IPS-15b (cell line): ENCODE measurements at regions not wholly inside any gene's neighbourhood (a gene's known extent, or its start where the extent isn't known, plus 50 kb on each side); places are given as distances from the start of the nearest gene placed in this dataset.

Source experiments
- H3K27me3 ChIP-seq: one replicate; pipeline ENCODE4 v1.6.1; 2013; ENCODE audit warnings: low read length; ENCODE audit not compliant: control insufficient read depth, insufficient read depth
- H3K36me3 ChIP-seq: one replicate; pipeline ENCODE4 v1.6.1; 2013; ENCODE audit warnings: low read length; ENCODE audit not compliant: control insufficient read depth, insufficient read depth
- H3K4me1 ChIP-seq: one replicate; pipeline ENCODE4 v1.6.1; 2013; ENCODE audit warnings: mild to moderate bottlenecking, low read length; ENCODE audit not compliant: control insufficient read depth, insufficient read depth
- H3K4me3 ChIP-seq: one replicate; pipeline ENCODE4 v1.5.1; 2013; ENCODE audit warnings: low read depth, low read length
- H3K9ac ChIP-seq: one replicate; pipeline ENCODE4 v1.6.1; 2013; ENCODE audit warnings: low read depth, mild to moderate bottlenecking, low read length
- H3K9me3 ChIP-seq: one replicate; pipeline ENCODE4 v1.6.1; 2013; ENCODE audit warnings: mild to moderate bottlenecking, low read length; ENCODE audit not compliant: control insufficient read depth, insufficient read depth

DNA sequence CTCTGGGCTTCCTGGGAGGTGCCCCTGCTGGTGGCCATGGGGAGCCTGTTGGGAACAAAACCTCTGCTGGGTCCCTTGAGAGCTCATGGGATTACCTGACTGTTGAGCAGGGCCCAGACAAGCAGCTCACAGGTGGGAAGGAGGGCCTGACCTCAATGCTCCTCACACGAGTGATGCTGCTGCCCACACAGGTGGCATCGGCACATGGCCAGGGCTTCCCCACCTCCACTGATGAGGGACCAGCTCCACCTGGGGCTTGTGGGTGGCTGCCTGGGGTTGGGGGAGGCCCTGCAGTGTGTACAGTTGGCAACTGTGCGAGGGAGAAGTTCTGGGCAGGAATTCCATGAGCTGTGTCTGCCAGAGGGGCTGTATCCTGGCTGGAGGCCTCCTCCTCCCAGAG is 87.8 kb upstream of the NLRP1 start:
- H3K36me3 ChIP-seq, result no peaks in the 10 kb centered on the region
- H3K4me3 ChIP-seq, result no peak overlapping the region
- H3K9ac ChIP-seq, result no peak overlapping the region
- no peaks in the 10 kb centered on the region for H3K4me1 ChIP-seq
- H3K9me3 ChIP-seq, result no peaks in the 10 kb centered on the region
- H3K27me3 ChIP-seq, result no peaks in the 10 kb centered on the region

DNA sequence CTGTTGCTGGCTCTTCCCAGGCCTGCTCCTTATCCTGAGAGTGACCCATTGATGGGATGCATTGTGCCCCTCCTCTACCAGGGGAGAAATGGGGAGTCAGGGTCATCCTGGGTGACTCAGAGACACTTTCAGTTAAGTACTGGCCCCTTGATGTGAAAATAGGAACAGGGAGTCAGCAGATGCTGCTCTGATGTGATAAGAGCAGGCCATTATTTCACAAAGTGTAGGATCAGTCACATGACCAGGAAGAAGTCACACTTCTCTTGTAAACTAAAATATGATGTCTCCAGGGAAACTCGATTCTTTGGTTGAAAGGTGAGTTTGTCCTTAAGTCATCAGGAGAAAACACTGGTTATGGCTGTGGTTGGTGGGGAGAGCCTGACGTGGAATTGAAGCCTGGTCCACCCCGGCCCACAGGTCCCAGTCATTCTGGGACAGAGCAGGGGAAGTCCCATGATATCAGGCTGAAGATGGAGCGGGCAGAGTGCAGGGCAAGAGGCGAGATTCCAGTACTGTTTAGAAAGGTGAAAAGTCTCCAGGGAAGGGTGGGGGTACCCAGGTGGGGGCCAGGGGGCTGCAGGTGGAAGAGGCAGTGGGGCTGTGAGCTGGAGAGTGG is 88.6 kb upstream of the NLRP1 start:
- no peak overlapping the region for H3K4me3 ChIP-seq
- no peaks in the 10 kb centered on the region for H3K27me3 ChIP-seq
- no peak overlapping the region for H3K9ac ChIP-seq
- no peaks in the 10 kb centered on the region for H3K36me3 ChIP-seq
- no peaks in the 10 kb centered on the region for H3K4me1 ChIP-seq
- no peaks in the 10 kb centered on the region for H3K9me3 ChIP-seq

DNA sequence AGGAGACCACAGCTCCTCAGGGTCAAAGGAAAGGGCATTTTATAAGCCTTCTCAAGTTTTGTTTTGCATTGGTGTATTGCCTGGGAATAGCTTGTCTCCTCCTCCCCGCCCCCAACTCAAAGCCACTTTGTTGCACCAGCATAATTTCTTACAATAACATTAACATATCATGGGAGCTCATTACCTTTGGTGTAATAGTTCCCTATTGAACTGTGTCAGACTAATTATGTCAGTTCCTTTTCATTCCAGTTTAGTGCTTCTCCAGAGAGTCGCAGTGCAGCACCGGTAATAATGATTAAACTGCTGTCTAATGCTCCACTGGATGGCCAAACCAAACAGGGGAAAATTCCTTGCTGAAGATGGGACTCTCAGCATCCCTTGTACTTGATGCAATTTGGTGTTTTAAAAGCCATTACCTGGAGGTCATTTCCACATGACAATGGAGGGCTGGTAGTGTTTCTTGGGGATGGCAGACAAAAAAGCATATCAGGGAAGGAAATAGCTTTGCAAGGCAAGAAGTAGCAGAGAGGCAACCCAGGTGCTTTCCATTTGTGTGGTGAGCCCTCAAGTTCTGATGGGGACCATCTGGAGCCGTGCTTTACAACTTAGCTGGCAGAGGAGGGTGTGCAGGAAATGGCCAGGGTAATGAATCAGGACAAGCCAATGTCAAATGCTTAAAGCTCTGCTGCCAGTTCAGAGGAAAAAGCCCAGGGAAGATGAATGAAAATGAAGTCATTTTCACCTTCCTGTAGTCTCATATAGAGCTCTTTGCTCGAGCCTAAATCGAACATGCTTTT is 91.5 kb upstream of the NLRP1 start:
- H3K4me1 ChIP-seq, result no peaks in the 10 kb centered on the region

DNA sequence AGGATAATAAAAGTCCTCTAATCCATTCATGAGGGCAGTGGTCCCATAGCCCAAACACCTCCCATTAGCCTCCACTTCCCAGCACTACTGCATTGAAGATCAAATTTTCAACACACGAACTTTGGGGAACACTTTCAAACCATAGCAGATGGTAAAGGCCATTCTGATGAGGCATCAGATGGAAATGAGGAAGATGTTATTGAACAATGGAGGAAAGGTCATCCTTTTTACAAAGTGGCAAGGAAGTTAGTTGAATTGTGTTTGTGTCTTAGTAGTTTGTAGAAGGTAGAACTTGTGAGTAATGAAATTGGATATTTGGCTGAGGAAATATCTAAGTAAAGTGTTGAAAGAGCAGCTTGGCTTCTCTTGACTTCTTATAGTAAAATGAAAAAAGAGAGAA is 93.3 kb upstream of the NLRP1 start:
- no peaks in the 10 kb centered on the region for H3K36me3 ChIP-seq
- H3K4me3 ChIP-seq, result no peak overlapping the region
- no peaks in the 10 kb centered on the region for H3K27me3 ChIP-seq
- H3K9me3 ChIP-seq, result no peaks in the 10 kb centered on the region
- H3K4me1 ChIP-seq, result peaks cover 7% of the 10 kb centered on the region
- no peak overlapping the region for H3K9ac ChIP-seq

More for the DNA sequence above, 91.5 kb upstream of the NLRP1 start:
- Histone ChIP-seq H3K9ac (no peak overlapping the region), H3K27me3 (no peaks in the 10 kb centered on the region), H3K4me3 (no peak overlapping the region), H3K9me3 (no peaks in the 10 kb centered on the region), H3K36me3 (no peaks in the 10 kb centered on the region)

DNA sequence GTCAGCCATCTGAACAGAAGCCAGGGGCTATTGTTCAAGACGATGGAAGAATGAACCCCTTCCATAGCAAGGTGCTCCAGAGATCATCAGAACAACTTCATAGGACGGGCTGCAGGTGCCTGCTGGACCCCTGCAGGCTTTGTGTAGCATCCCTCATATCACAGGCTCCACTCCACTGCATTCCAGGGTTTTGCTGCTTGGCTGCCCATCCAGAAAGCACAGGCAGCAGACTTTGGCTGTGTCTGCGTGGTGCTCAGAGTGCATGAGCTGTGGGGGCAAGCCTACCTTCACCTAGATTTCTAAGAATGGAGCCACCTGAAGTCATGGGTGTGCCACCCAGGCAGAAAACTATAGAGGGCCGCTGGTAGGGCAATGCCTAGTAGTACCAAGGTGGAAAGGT is 93.9 kb upstream of the NLRP1 start:
- Histone ChIP-seq H3K4me1 (peaks cover 7% of the 10 kb centered on the region), H3K9me3 (no peaks in the 10 kb centered on the region), H3K4me3 (no peak overlapping the region), H3K27me3 (no peaks in the 10 kb centered on the region), H3K36me3 (no peaks in the 10 kb centered on the region), H3K9ac (no peak overlapping the region)

DNA sequence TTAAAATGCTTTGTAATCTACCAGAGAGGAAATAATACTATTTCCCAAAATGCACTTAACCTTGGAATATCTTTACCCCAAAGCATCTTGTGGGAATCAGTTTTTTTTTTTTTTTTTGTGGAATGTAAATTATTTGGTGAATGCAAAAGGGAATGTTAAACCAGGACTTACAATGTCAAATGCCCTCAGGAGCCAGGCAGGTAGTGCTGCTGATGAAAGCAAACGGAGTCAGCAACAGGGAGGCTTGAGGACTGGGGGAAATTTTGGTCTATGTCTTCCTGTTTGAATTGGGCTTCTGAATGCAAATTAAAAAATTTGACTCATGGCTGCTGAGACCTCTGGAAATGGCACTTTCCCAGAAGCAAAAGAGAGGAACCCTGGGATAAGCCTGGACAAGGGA is 96.5 kb upstream of the NLRP1 start:
- H3K9ac ChIP-seq, result no peak overlapping the region
- H3K27me3 ChIP-seq, result no peaks in the 10 kb centered on the region
- peaks cover 7% of the 10 kb centered on the region for H3K4me1 ChIP-seq
- no peaks in the 10 kb centered on the region for H3K36me3 ChIP-seq
- H3K4me3 ChIP-seq, result no peak overlapping the region
- no peaks in the 10 kb centered on the region for H3K9me3 ChIP-seq

DNA sequence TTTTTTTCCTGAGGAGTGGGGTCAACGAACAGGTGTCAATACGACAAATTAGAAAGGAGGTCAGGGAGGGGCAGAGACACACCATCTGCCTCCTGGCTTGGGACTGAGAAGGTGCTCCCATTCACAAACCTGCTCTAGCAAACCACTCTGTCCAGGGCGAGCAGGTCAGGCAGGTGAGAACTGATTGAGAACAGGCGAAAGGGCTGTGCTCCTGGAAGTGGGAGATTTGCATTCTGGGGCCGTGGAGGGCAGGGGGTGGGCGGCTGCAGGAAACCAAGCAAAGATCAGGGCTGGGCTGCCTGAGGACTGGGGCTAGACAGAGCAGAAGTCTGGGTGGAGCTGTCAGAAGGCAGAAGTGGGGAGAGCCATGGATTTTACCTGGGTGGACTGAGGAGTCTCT is 98.9 kb upstream of the NLRP1 start:
- Histone ChIP-seq H3K9me3 (no peaks in the 10 kb centered on the region), H3K9ac (no peak overlapping the region), H3K36me3 (no peaks in the 10 kb centered on the region), H3K27me3 (no peaks in the 10 kb centered on the region), H3K4me3 (no peak overlapping the region), H3K4me1 (peaks cover 7% of the 10 kb centered on the region)

DNA sequence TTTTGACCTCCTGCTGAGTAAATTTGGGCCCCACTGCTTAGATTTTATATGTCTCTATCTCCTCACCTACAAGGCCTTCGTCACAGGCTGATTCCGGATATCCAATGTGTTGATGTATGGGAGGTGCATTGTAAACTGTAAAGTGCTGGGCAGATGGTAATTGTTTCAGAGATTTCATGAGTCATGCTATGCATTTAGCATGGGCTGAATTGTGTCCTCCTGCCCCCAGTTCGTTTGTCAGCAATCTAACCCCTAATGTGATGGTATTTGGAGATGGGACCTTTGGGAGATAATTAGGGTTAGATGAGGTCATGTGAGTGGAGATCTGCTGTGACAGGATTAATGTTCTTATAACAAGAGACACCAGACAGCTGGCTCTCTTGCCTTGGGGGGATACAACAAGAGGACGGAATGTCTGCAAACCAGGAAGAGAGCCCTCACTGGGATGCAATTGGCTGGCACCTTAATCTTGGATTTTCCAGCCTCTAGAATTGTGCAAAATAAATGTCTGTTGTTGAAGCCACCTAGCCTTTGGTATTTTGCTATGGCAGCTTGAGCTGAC is 101.8 kb upstream of the NLRP1 start:
- Histone ChIP-seq H3K9ac (no peak overlapping the region), H3K4me3 (no peak overlapping the region), H3K36me3 (no peaks in the 10 kb centered on the region), H3K27me3 (no peaks in the 10 kb centered on the region), H3K4me1 (peaks cover 5% of the 10 kb centered on the region), H3K9me3 (no peaks in the 10 kb centered on the region)

DNA sequence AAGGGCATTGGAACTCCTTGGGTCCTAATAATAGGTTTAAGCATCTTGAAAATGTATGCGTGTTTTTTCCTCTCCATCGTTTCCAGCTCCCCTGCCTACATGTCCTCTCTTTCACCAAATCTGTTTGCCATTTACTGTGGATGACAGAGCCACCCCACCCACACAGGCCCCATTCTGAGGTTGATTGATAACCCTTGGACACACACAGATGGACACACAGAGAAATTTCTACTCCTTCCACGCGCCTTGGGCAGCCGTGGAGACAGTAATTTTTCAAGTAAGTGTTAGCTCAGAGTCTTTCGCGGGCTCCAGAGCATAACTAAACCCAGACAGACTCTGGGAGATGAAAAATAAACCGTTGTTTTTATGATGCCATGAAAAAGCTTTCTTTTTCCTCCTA is 103.3 kb upstream of the NLRP1 start:
- Histone ChIP-seq H3K27me3 (no peaks in the 10 kb centered on the region), H3K4me3 (no peak overlapping the region), H3K9me3 (no peaks in the 10 kb centered on the region), H3K9ac (no peak overlapping the region), H3K4me1 (no peaks in the 10 kb centered on the region), H3K36me3 (no peaks in the 10 kb centered on the region)

DNA sequence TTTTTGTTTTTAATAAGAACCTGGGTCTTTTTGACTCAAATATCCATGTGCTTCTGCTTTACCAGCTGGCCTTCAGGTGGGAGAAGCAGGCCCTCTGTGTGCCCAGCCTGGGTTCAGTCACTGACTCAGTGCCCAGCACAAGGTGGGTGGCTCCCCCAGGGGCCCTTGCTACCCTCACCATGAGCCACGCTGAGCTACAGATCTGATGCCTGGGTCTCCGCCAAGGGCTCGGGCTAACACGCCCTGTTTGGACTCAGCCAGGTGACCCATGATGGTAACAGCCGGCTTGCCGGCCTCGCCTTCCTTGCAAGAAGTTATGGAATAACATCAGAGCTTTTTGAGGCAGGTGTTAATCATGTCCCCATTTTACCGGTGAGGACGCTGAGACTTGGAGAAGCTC is 109.5 kb upstream of the NLRP1 start:
- no peak overlapping the region for H3K9ac ChIP-seq
- no peaks in the 10 kb centered on the region for H3K36me3 ChIP-seq
- no peaks in the 10 kb centered on the region for H3K27me3 ChIP-seq
- no peak overlapping the region for H3K4me3 ChIP-seq
- peaks cover 7% of the 10 kb centered on the region for H3K4me1 ChIP-seq
- no peaks in the 10 kb centered on the region for H3K9me3 ChIP-seq

DNA sequence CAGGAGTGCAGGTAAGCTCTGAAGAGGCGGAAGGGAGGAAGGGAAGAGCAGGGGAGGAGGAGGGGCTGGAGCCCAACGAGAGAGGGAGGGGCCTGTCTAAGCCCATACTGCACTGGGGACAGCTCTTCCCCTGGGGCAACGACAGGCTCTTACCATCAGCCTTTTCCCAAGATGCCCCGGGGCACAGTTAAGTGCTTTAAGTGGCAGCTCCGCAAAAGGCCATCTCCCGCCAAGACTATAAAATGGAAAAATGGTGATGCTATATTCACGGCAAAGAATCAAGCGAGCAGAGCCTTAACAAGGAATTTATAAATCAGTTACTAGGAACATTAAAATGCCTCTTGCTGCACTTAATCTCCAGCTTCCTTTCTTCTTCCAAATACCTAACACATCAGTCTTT is 110.2 kb upstream of the NLRP1 start:
- H3K36me3 ChIP-seq, result no peaks in the 10 kb centered on the region
- H3K4me3 ChIP-seq, result no peak overlapping the region
- peaks cover 15% of the 10 kb centered on the region for H3K4me1 ChIP-seq
- no peak overlapping the region for H3K9ac ChIP-seq
- H3K9me3 ChIP-seq, result no peaks in the 10 kb centered on the region
- no peaks in the 10 kb centered on the region for H3K27me3 ChIP-seq

DNA sequence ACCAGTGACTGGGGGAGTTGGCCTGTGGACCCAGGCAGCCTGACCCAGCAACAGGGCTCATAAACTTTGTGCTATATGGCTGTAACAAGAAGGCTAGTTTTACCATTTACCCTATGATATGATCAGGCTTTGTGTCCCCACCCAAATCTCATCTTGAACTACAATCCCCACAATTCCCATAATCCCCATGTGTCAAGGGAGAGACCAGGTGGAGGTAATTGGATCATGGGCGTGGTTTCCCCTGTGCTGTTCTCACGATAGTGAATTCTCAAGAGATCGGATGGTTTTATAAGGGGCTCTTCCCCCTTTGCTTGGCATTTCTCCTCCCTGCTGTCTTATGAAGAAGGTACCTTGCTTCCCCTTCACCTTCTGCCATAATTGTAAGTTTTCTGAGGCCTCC is 111.2 kb upstream of the NLRP1 start:
- Histone ChIP-seq H3K27me3 (no peaks in the 10 kb centered on the region), H3K9me3 (no peaks in the 10 kb centered on the region), H3K36me3 (no peaks in the 10 kb centered on the region), H3K9ac (no peak overlapping the region), H3K4me3 (no peak overlapping the region), H3K4me1 (peaks cover 20% of the 10 kb centered on the region)
